Activated CD4-positive, alpha-beta T cell treated with anti-CD3 and anti-CD28 coated beads, Interleukin-10, Interleukin-2, amounts not matched to agents 100 ng/mL and 50 ng/mL, durations not matched to agents 16 hours and 8 hours (primary cell): ENCODE measurements at regions not wholly inside any gene's neighbourhood (a gene's known extent, or its start where the extent isn't known, plus 50 kb on each side); places are given as distances from the start of the nearest gene placed in this dataset.

ENCODE experiments used
- DNase-seq: peaks from one replicate; pipeline ENCODE4 v3.0.0-alpha.2; 2020

- no peak for DNase-seq
Observed at GRCh38 chr14:27012641-27013040, 414.8 kb upstream of the NOVA1 start.

- no peak for DNase-seq
Observed at GRCh38 chr14:27013678-27014077, 415.8 kb upstream of the NOVA1 start.

GRCh38 chr14:27015065-27015464 is 417.2 kb upstream of the NOVA1 start:
- no peak for DNase-seq

GRCh38 chr14:27025648-27026047 is 427.8 kb upstream of the NOVA1 start:
- no peak for DNase-seq

GRCh38 chr14:27026097-27026496 is 428.3 kb upstream of the NOVA1 start:
- DNase-seq = no peak

- DNase-seq = no peak
Observed at GRCh38 chr14:27040552-27040951, 442.7 kb upstream of the NOVA1 start.

GRCh38 chr14:27049701-27050100 is 451.9 kb upstream of the NOVA1 start:
- no peak for DNase-seq

- DNase-seq = no peak
Observed at GRCh38 chr14:27050208-27050607, 452.4 kb upstream of the NOVA1 start.

- no peak for DNase-seq
Observed at GRCh38 chr14:27056586-27056985, 458.8 kb upstream of the NOVA1 start.

GRCh38 chr14:27061299-27061698 is 463.5 kb upstream of the NOVA1 start:
- DNase-seq = no peak

- DNase-seq = no peak
Observed at GRCh38 chr14:27063959-27064358, 466.1 kb upstream of the NOVA1 start.

GRCh38 chr14:27065886-27066285 is 468.1 kb upstream of the NOVA1 start:
- DNase-seq = no peak

- DNase-seq = no peak
Observed at GRCh38 chr14:27067961-27068360, 470.1 kb upstream of the NOVA1 start.

- DNase-seq = no peak
Observed at GRCh38 chr14:27072589-27072988, 474.8 kb upstream of the NOVA1 start.

- DNase-seq = no peak
Observed at GRCh38 chr14:27075503-27075902, 477.7 kb upstream of the NOVA1 start.

GRCh38 chr14:27077214-27077613 is 479.4 kb upstream of the NOVA1 start:
- DNase-seq = no peak

- DNase-seq = no peak
Observed at GRCh38 chr14:27077710-27078109, 479.9 kb upstream of the NOVA1 start.

GRCh38 chr14:27078191-27078590 is 480.4 kb upstream of the NOVA1 start:
- no peak for DNase-seq

GRCh38 chr14:27079716-27080115 is 481.9 kb upstream of the NOVA1 start:
- DNase-seq = no peak

- no peak for DNase-seq
Observed at GRCh38 chr14:27085500-27085899, 487.7 kb upstream of the NOVA1 start.

- no peak for DNase-seq
Observed at GRCh38 chr14:27090716-27091115, 492.9 kb upstream of the NOVA1 start.

GRCh38 chr14:27091973-27092372 is 494.1 kb upstream of the NOVA1 start:
- no peak for DNase-seq

- DNase-seq = no peak
Observed at GRCh38 chr14:27096091-27096490, 498.3 kb upstream of the NOVA1 start.

- no peak for DNase-seq
Observed at GRCh38 chr14:27098451-27098850, 500.6 kb upstream of the NOVA1 start.

GRCh38 chr14:27114180-27114579 is 516.3 kb upstream of the NOVA1 start:
- no peak for DNase-seq

GRCh38 chr14:27123162-27123561 is 525.3 kb upstream of the NOVA1 start:
- DNase-seq = no peak
